SU-DHL-6 (cell line): ENCODE measurements at regions not wholly inside any gene's neighbourhood (a gene's known extent, or its start where the extent isn't known, plus 50 kb on each side); places are given as distances from the start of the nearest gene placed in this dataset.

Experiments used
- CTCF ChIP-seq: fragments of 200-600 bp; sonication (generic); IDR thresholded peaks from one replicate; pipeline ENCODE4 v1.5.1; 2017; ENCODE audit warnings: antibody characterized with exemption, mild to moderate bottlenecking, low read length, moderate library complexity; ENCODE audit not compliant: insufficient read depth, poor library complexity, severe bottlenecking
- EZH2phosphoT487 ChIP-seq: fragments of 200-600 bp; sonication (generic), shearing (Covaris generic); conservative IDR thresholded peaks from 2 replicates; pipeline ENCODE4 v1.6.1; 2018; ENCODE audit warnings: mild to moderate bottlenecking, antibody characterized with exemption, low read length, moderate library complexity, mixed read lengths

- TF ChIP-seq CTCF (no peak), EZH2phosphoT487 (no peak)
These were observed 90.2 kb upstream of the INSIG1 start for GRCh38 chr7:155207326-155208002.
